GM19372 (cell line): ENCODE measurements at regions not wholly inside any gene's neighbourhood (a gene's known extent, or its start where the extent isn't known, plus 50 kb on each side); places are given as distances from the start of the nearest gene placed in this dataset.
"Not testable (repeated sequence)": the region's sequence is repeated elsewhere in the genome, so short reads cannot be mapped to it uniquely, and the experiment has no call there.

Source experiments
- ATAC-seq: cut with Tn5 transposase; IDR thresholded peaks from one replicate; pipeline ENCODE4 v1.9.1; 2021; ENCODE audit warnings: mild to moderate bottlenecking, low read depth, moderate library complexity; ENCODE audit not compliant: unreplicated experiment

GRCh38 chr12:47413806-47414205, 292.0 kb downstream of the RPAP3 start:
- ATAC-seq = no peak

GRCh38 chr12:47412601-47413236, 293.1 kb downstream of the RPAP3 start:
- ATAC-seq = no peak

GRCh38 chr12:47411966-47412365, 293.9 kb downstream of the RPAP3 start:
- ATAC-seq = no peak

- ATAC-seq = no peak
These were observed 295.0 kb downstream of the RPAP3 start for GRCh38 chr12:47410862-47411261.

GRCh38 chr12:47410383-47410782, 295.4 kb downstream of the RPAP3 start:
- no peak for ATAC-seq

GRCh38 chr12:47409310-47409987, 296.4 kb downstream of the RPAP3 start:
- no peak for ATAC-seq

- ATAC-seq = peak; percentile 87
These were observed 297.5 kb downstream of the RPAP3 start for GRCh38 chr12:47408171-47408871.

GRCh38 chr12:47407463-47408129, 298.2 kb downstream of the RPAP3 start:
- ATAC-seq = no peak

GRCh38 chr12:47403681-47404080, 302.1 kb downstream of the RPAP3 start:
- ATAC-seq = no peak

GRCh38 chr12:47401196-47401595, 304.6 kb downstream of the RPAP3 start:
- not testable (repeated sequence) for ATAC-seq

GRCh38 chr12:47400266-47400665, 305.6 kb downstream of the RPAP3 start:
- ATAC-seq = no peak

- peak; percentile 75 for ATAC-seq
These were observed 308.1 kb downstream of the RPAP3 start for GRCh38 chr12:47397664-47398281.

GRCh38 chr12:47396902-47397663, 308.7 kb downstream of the RPAP3 start:
- no peak for ATAC-seq

GRCh38 chr12:47394070-47394469, 311.8 kb downstream of the RPAP3 start:
- no peak for ATAC-seq

GRCh38 chr12:47393403-47393790, 312.4 kb downstream of the RPAP3 start:
- no peak for ATAC-seq

- no peak for ATAC-seq
These were observed 311.8 kb upstream of the AMIGO2 start for GRCh38 chr12:47391566-47391965.

- ATAC-seq = no peak
These were observed 309.0 kb upstream of the AMIGO2 start for GRCh38 chr12:47388712-47389111.

GRCh38 chr12:47387994-47388393, 308.2 kb upstream of the AMIGO2 start:
- no peak for ATAC-seq

GRCh38 chr12:47385653-47386052, 305.9 kb upstream of the AMIGO2 start:
- ATAC-seq = no peak

- ATAC-seq = no peak
These were observed 304.2 kb upstream of the AMIGO2 start for GRCh38 chr12:47383942-47384341.
